OCI-LY1 (cell line): ENCODE measurements at regions not wholly inside any gene's neighbourhood (a gene's known extent, or its start where the extent isn't known, plus 50 kb on each side); places are given as distances from the start of the nearest gene placed in this dataset.

Experiments used
- H2AFZ ChIP-seq: fragments of 200-600 bp; sonication (generic), shearing (Covaris generic); 2 replicates; pipeline ENCODE4 v1.6.0; 2014; ENCODE audit warnings: antibody characterized with exemption, mild to moderate bottlenecking, low read length
- H3F3A ChIP-seq: fragments of 200-600 bp; sonication (generic), shearing (Covaris generic); 2 replicates; pipeline ENCODE4 v1.6.0; 2014; ENCODE audit warnings: mild to moderate bottlenecking, antibody characterized with exemption, low read length, moderate library complexity; ENCODE audit not compliant: insufficient read depth
- H3K27ac ChIP-seq: fragments of 200-600 bp; sonication (generic); 2 replicates; pipeline ENCODE4 v1.5.1; 2014; ENCODE audit warnings: low read length, mixed run types, mild to moderate bottlenecking, low read depth; ENCODE audit not compliant: poor library complexity, severe bottlenecking
- H3K27me3 ChIP-seq: fragments of 200-600 bp; sonication (generic); 2 replicates; pipeline ENCODE4 v1.6.0; 2014; ENCODE audit warnings: antibody characterized with exemption, mild to moderate bottlenecking, low read length, moderate library complexity; ENCODE audit not compliant: insufficient read depth
- H3K36me3 ChIP-seq: fragments of 200-600 bp; sonication (generic); 2 replicates; pipeline ENCODE4 v1.6.1; 2014; ENCODE audit warnings: mild to moderate bottlenecking, antibody characterized with exemption, low read length, moderate library complexity, mixed read lengths; ENCODE audit not compliant: insufficient read depth
- H3K4me1 ChIP-seq: fragments of 200-600 bp; sonication (generic); 2 replicates; pipeline ENCODE4 v1.5.1; 2014; ENCODE audit warnings: mild to moderate bottlenecking, low read length, moderate library complexity; ENCODE audit not compliant: insufficient read depth, severe bottlenecking
- H3K4me2 ChIP-seq: fragments of 200-600 bp; sonication (generic), shearing (Covaris generic); 2 replicates; pipeline ENCODE4 v1.6.1; 2014; ENCODE audit warnings: low read length
- H3K4me3 ChIP-seq: fragments of 200-600 bp; sonication (generic); 2 replicates; pipeline ENCODE4 v1.5.1; 2014; ENCODE audit warnings: low read length, low read depth, mild to moderate bottlenecking, mixed read lengths; ENCODE audit not compliant: poor library complexity, severe bottlenecking
- H3K79me2 ChIP-seq: fragments of 200-600 bp; shearing (Covaris generic); 2 replicates; pipeline ENCODE4 v1.6.1; 2016; ENCODE audit warnings: mixed run types, low read length, mixed read lengths; ENCODE audit not compliant: insufficient read depth
- H3K9ac ChIP-seq: fragments of 200-600 bp; sonication (generic), shearing (Covaris generic); 2 replicates; pipeline ENCODE4 v1.6.1; 2014; ENCODE audit warnings: mild to moderate bottlenecking, low read length, mixed read lengths
- H3K9me2 ChIP-seq: fragments of 200-600 bp; sonication (generic), shearing (Covaris generic); 2 replicates; pipeline ENCODE4 v1.6.1; 2014; ENCODE audit warnings: low read depth, mild to moderate bottlenecking, low read length, mixed read lengths
- H3K9me3 ChIP-seq: fragments of 200-600 bp; shearing (Covaris generic); 2 replicates; pipeline ENCODE4 v1.6.1; 2014; ENCODE audit warnings: low read length, mixed read lengths
- H4K20me1 ChIP-seq: fragments of 200-600 bp; sonication (generic), shearing (Covaris generic); 2 replicates; pipeline ENCODE4 v1.6.0; 2016; ENCODE audit warnings: mild to moderate bottlenecking, low read length; ENCODE audit not compliant: insufficient read depth
- CTCF ChIP-seq: fragments of 200-600 bp; sonication (generic), shearing (Covaris generic); IDR thresholded peaks from 2 replicates; pipeline ENCODE4 v1.5.1; 2017; ENCODE audit warnings: mild to moderate bottlenecking, antibody characterized with exemption, low read length, moderate library complexity, mixed read lengths
- EZH2 ChIP-seq: fragments of 200-600 bp; sonication (generic), shearing (Covaris generic); IDR thresholded peaks from 2 replicates; pipeline ENCODE4 v1.8.0; 2017; ENCODE audit warnings: borderline replicate concordance, mixed run types, mild to moderate bottlenecking, antibody characterized with exemption, low read length, moderate library complexity, mixed read lengths

GRCh38 chr10:28384557-28384956, 81.7 kb upstream of the MPP7 start:
- H2AFZ ChIP-seq, result no peak overlapping the region
- H3K4me3 ChIP-seq, result no peak overlapping the region
- TF ChIP-seq EZH2 (no peak), CTCF (no peak)
- H3K9ac ChIP-seq, result no peak overlapping the region
- no peak overlapping the region for H3K27ac ChIP-seq
- H3K79me2 ChIP-seq, result no peaks in the 10 kb centered on the region
- no peaks in the 10 kb centered on the region for H3K4me1 ChIP-seq
- no peaks in the 10 kb centered on the region for H3K9me3 ChIP-seq
- H3K27me3 ChIP-seq, result no peaks in the 10 kb centered on the region
- no peak overlapping the region for H3K4me2 ChIP-seq
- H4K20me1 ChIP-seq, result no peaks in the 10 kb centered on the region
- no peaks in the 10 kb centered on the region for H3F3A ChIP-seq
- no peaks in the 10 kb centered on the region for H3K9me2 ChIP-seq
- no peaks in the 10 kb centered on the region for H3K36me3 ChIP-seq

- Histone ChIP-seq H3K79me2 (no peaks in the 10 kb centered on the region), H3K9me2 (no peaks in the 10 kb centered on the region), H2AFZ (no peak overlapping the region), H3F3A (no peaks in the 10 kb centered on the region), H3K4me1 (no peaks in the 10 kb centered on the region), H3K27ac (no peak overlapping the region), H3K27me3 (no peaks in the 10 kb centered on the region), H3K9ac (no peak overlapping the region), H3K4me2 (no peak overlapping the region), H3K36me3 (no peaks in the 10 kb centered on the region), H4K20me1 (no peaks in the 10 kb centered on the region), H3K9me3 (no peaks in the 10 kb centered on the region), H3K4me3 (no peak overlapping the region)
- no peak for TF ChIP-seq EZH2
- TF ChIP-seq CTCF, result no peak
Observed at GRCh38 chr10:28385748-28386502, 83.1 kb upstream of the MPP7 start.

GRCh38 chr10:28386503-28386868, 83.6 kb upstream of the MPP7 start:
- Histone ChIP-seq H2AFZ (no peak overlapping the region), H3K9me2 (no peaks in the 10 kb centered on the region), H3K9me3 (no peaks in the 10 kb centered on the region), H3K27me3 (no peaks in the 10 kb centered on the region), H3K9ac (no peak overlapping the region), H3K27ac (no peak overlapping the region), H4K20me1 (no peaks in the 10 kb centered on the region), H3F3A (no peaks in the 10 kb centered on the region), H3K4me1 (no peaks in the 10 kb centered on the region), H3K36me3 (no peaks in the 10 kb centered on the region), H3K4me2 (no peak overlapping the region), H3K4me3 (no peak overlapping the region), H3K79me2 (no peaks in the 10 kb centered on the region)
- TF ChIP-seq EZH2, result no peak
- TF ChIP-seq CTCF, result no peak
